ENCODE measurements at regions not wholly inside any gene's neighbourhood (a gene's known extent, or its start where the extent isn't known, plus 50 kb on each side); places are given as distances from the start of the nearest gene placed in this dataset.

- Histone ChIP-seq H3K27ac (no peak overlapping the region), H3K27me3 (no peaks in the 10 kb centered on the region), H3K4me3 (no peak overlapping the region), H3K4me1 (no peaks in the 10 kb centered on the region), H3K9me3 (no peaks in the 10 kb centered on the region), H3K36me3 (no peaks in the 10 kb centered on the region)
- TF ChIP-seq POLR2A (IDR thresholded peaks at IDR 0.05): no peak
- no peak for TF ChIP-seq POLR2AphosphoS5 (IDR thresholded peaks at IDR 0.05; ENCODE audit: insufficient read depth in 1 of 2, low read depth in 1 of 2)
- no peak for TF ChIP-seq CTCF (IDR thresholded peaks at IDR 0.05)
- DNase-seq (ENCODE audit: extremely low spot score in 2 of 2): no peak
- intact Hi-C loops (cut with DNase I): no loop called here
These were observed 243.4 kb downstream of the BMP7 start for GRCh38 chr20:57023007-57023406.

GRCh38 chr20:57023997-57024396, 242.4 kb downstream of the BMP7 start:
- no peaks in the 10 kb centered on the region for H3K4me1 ChIP-seq
- TF ChIP-seq CTCF (IDR thresholded peaks at IDR 0.05): no peak
- intact Hi-C loops (cut with DNase I): no loop called here
- no peaks in the 10 kb centered on the region for H3K9me3 ChIP-seq
- no peaks in the 10 kb centered on the region for H3K27me3 ChIP-seq
- H3K27ac ChIP-seq: no peak overlapping the region
- H3K36me3 ChIP-seq: no peaks in the 10 kb centered on the region
- DNase-seq (ENCODE audit: extremely low spot score in 2 of 2): no peak
- no peak overlapping the region for H3K4me3 ChIP-seq

- no peaks in the 10 kb centered on the region for H3K4me1 ChIP-seq
- H3K4me3 ChIP-seq: no peak overlapping the region
- H3K36me3 ChIP-seq: no peaks in the 10 kb centered on the region
- H3K27ac ChIP-seq: no peak overlapping the region
- no peaks in the 10 kb centered on the region for H3K9me3 ChIP-seq
- no peak for DNase-seq (ENCODE audit: extremely low spot score in 2 of 2)
- no peaks in the 10 kb centered on the region for H3K27me3 ChIP-seq
- no peak for TF ChIP-seq CTCF (IDR thresholded peaks at IDR 0.05)
- TF ChIP-seq POLR2AphosphoS5 (IDR thresholded peaks at IDR 0.05; ENCODE audit: insufficient read depth in 1 of 2, low read depth in 1 of 2): no peak
- no peak for TF ChIP-seq POLR2A (IDR thresholded peaks at IDR 0.05)
- intact Hi-C loops (cut with DNase I): no loop called here
These were observed 241.6 kb downstream of the BMP7 start for GRCh38 chr20:57024849-57025248.

- Histone ChIP-seq H3K4me3 (no peak overlapping the region), H3K9me3 (no peaks in the 10 kb centered on the region), H3K27me3 (no peaks in the 10 kb centered on the region), H3K36me3 (no peaks in the 10 kb centered on the region), H3K4me1 (no peaks in the 10 kb centered on the region), H3K27ac (no peak overlapping the region)
- DNase-seq (ENCODE audit: extremely low spot score in 2 of 2): no peak
- TF ChIP-seq POLR2A (IDR thresholded peaks at IDR 0.05): no peak
- no peak for TF ChIP-seq CTCF (IDR thresholded peaks at IDR 0.05)
- TF ChIP-seq POLR2AphosphoS5 (IDR thresholded peaks at IDR 0.05; ENCODE audit: insufficient read depth in 1 of 2, low read depth in 1 of 2): no peak
- intact Hi-C loops (cut with DNase I): no loop called here
These were observed 241.2 kb downstream of the BMP7 start for GRCh38 chr20:57025261-57025660.

GRCh38 chr20:57025666-57026224, 240.7 kb downstream of the BMP7 start:
- intact Hi-C loops (cut with DNase I): no loop called here
- DNase-seq (ENCODE audit: extremely low spot score in 2 of 2): no peak
- no peak overlapping the region for H3K27ac ChIP-seq
- no peak overlapping the region for H3K4me3 ChIP-seq
- no peak for TF ChIP-seq POLR2AphosphoS5 (IDR thresholded peaks at IDR 0.05; ENCODE audit: insufficient read depth in 1 of 2, low read depth in 1 of 2)
- TF ChIP-seq POLR2A (IDR thresholded peaks at IDR 0.05): no peak
- TF ChIP-seq CTCF (IDR thresholded peaks at IDR 0.05): no peak
- no peaks in the 10 kb centered on the region for H3K9me3 ChIP-seq
- no peaks in the 10 kb centered on the region for H3K27me3 ChIP-seq
- no peaks in the 10 kb centered on the region for H3K36me3 ChIP-seq
- peaks cover 2% of the 10 kb centered on the region for H3K4me1 ChIP-seq

Data from vagina (tissue), 2 donors.